ENCODE measurements at regions not wholly inside any gene's neighbourhood (a gene's known extent, or its start where the extent isn't known, plus 50 kb on each side); places are given as distances from the start of the nearest gene placed in this dataset.

- TF ChIP-seq PBX2 (CRISPR knock-in tag; IDR thresholded peaks at IDR 0.05; ENCODE audit: low read depth) = no peak
- TF ChIP-seq PBX2 (tag; conservative IDR thresholded peaks at IDR 0.05; ENCODE audit: low read depth) = peak; percentile 74
- TF ChIP-seq ZFX (CRISPR knock-in tag; IDR thresholded peaks at IDR 0.05) = no peak
Measured at GRCh38 chr15:66929843-66930402, 135.5 kb upstream of the SMAD3 start (continued).

- no peak overlapping the region for H3K4me3 ChIP-seq
- no peaks in the 10 kb centered on the region for H3K27me3 ChIP-seq (ENCODE audit: control insufficient read depth in 2 of 2, insufficient read depth in 2 of 2, low read length in 2 of 2)
- no TSS peak for BruUV-seq (replicated peaks)
- no peaks in the 10 kb centered on the region for H4K20me1 ChIP-seq (replicated peaks; ENCODE audit: control insufficient read depth, insufficient read depth, low read length)
- no peaks in the 10 kb centered on the region for H3K79me2 ChIP-seq (ENCODE audit: control insufficient read depth, insufficient read depth, low read length)
- ChIA-PET CTCF (ENCODE audit: low intra/inter-chr PET ratio) (interaction anchor here (0.6 kb wide), 2 partner anchors 383 to 1084 kb away, joined by 3 to 4 read pairs; no protein-coding TSS in a partner anchor), POLR2A (interaction anchor here (0.6 to 1.2 kb wide), 7 partner anchors 10 to 227 kb away, joined by 3 to 5 read pairs (median 3); no protein-coding TSS in a partner anchor)
- 25% methylated on average over 14 of the region's 15 CpGs for WGBS (ENCODE audit: insufficient coverage, low coverage, missing lambda C conversion rate)
- intact Hi-C loops (cut with micrococcal nuclease) = no loop called here
- peak overlapping the region; percentile 22 to 75; a peak in 3 of 4 replicates for H3K9ac ChIP-seq (ENCODE audit: insufficient read depth in 1 of 2, low read depth in 2 of 2, low read length in 2 of 2)
- peaks cover 30% of the 10 kb centered on the region in 2 experiments for H3K4me1 ChIP-seq (replicated peaks in 1 of 2; ENCODE audit: control insufficient read depth in 2 of 2, insufficient read depth in 2 of 2, low read length in 2 of 2)
- peak in 2 of 4 experiments; percentile 57 to 59 for DNase-seq (ENCODE audit: extremely low read depth in 1 of 4, low spot score in 3 of 4)
- 0 out of 2 replicates have a peak, but pooled peaks cover 3% of the 10 kb centered on the region for H3K9me3 ChIP-seq (replicated peaks; ENCODE audit: control insufficient read depth, insufficient read depth, low read depth, low read length)
- H2AFZ ChIP-seq (ENCODE audit: low read depth, low read length) = peak overlapping the region; percentile 93
- H3K36me3 ChIP-seq (ENCODE audit: control insufficient read depth, insufficient read depth, low read length) = no peaks in the 10 kb centered on the region
- peak; percentile 81 for ATAC-seq
- H3K9me1 ChIP-seq (ENCODE audit: control insufficient read depth, insufficient read depth, low read length) = no peaks in the 10 kb centered on the region
- peak overlapping the region; percentile 69 for H3K27ac ChIP-seq (ENCODE audit: extremely low read depth, low read depth, low read length)
- peak; percentile 82 for FAIRE-seq
- in situ Hi-C loops (cut with MboI) = loop anchor here (10.0 kb wide), 1 partner anchor 903 kb away; no protein-coding TSS in a partner anchor
- H3K4me2 ChIP-seq (ENCODE audit: insufficient read depth, low read length) = peak overlapping the region; percentile 61
- TF ChIP-seq MEF2A (IDR thresholded peaks at IDR 0.05; ENCODE audit: control insufficient read depth, low read depth, low read length) (no peak), GMEB1 (CRISPR knock-in tag; IDR thresholded peaks at IDR 0.05) (no peak), KLF13 (tag; IDR thresholded peaks at IDR 0.05; ENCODE audit: borderline replicate concordance, low read depth) (no peak), SAFB (IDR thresholded peaks at IDR 0.05; ENCODE audit: borderline replicate concordance, low read depth, low read length) (no peak), ILF3 (IDR thresholded peaks at IDR 0.05; ENCODE audit: borderline replicate concordance) (no peak), ZC3H11A (IDR thresholded peaks at IDR 0.05; ENCODE audit: low read depth, low read length) (no peak)
Measured at GRCh38 chr15:66931768-66932633, 133.4 kb upstream of the SMAD3 start.
